K562 (cell line): ENCODE measurements at regions not wholly inside any gene's neighbourhood (a gene's known extent, or its start where the extent isn't known, plus 50 kb on each side); places are given as distances from the start of the nearest gene placed in this dataset.

Source experiments
- ATAC-seq: fragments of 200-7000 bp; cut with Tn5 transposase; 3 replicates; pipeline ENCODE4 v1.9.1; 2020; ENCODE audit warnings: moderate library complexity
- BruUV-seq: library from RNA; stranded (reverse); fragments of 400-500 nt; replicated peaks from 2 replicates; lab custom pipeline; 2021; lab: Mats Ljungman, UMichigan
- CTCF ChIA-PET: fragments of 300-600 bp; formaldehyde crosslinking; extraction: SDS; loops from one replicate; lab custom pipeline; 2021; ENCODE audit warnings: low intra/inter-chr PET ratio; lab: Yijun Ruan, JAX
- POLR2A ChIA-PET: fragments of 300-600, 350-650 bp; sonication (Branson Sonifier 250); formaldehyde crosslinking; extraction: SDS; loops from one replicate; lab custom pipeline; 2021; ENCODE audit warnings: antibody characterized with exemption, inconsistent platforms; lab: Yijun Ruan, JAX
- DNase-seq, 4 experiments: peaks; one replicate each; pipeline versions ENCODE4 v3.0.0 to v3.0.0-alpha.2; 2011 to 2018; ENCODE audit warnings: low spot score in 3 of 4, mixed read lengths in 3 of 4; ENCODE audit errors: extremely low read depth in 1 of 4
- FAIRE-seq: peaks from 2 replicates; lab custom pipeline; 2011; peaks lifted over from hg19 to GRCh38; lab: Jason Lieb, UNC
- H2AFZ ChIP-seq: 2 replicates; pipeline ENCODE4 v1.6.0; 2011; ENCODE audit warnings: low read depth, low read length, control low read depth, inconsistent platforms
- H3K27ac ChIP-seq: fragments of 200-600 bp; 3 replicates; pipeline ENCODE4 v1.8.0; 2011; ENCODE audit warnings: low read depth, mild to moderate bottlenecking, control low read depth, inconsistent platforms, low read length, moderate library complexity, mixed read lengths; ENCODE audit errors: extremely low read depth
- H3K27me3 ChIP-seq, 2 experiments: fragments of 300-600 bp in 1 of 2; 2 replicates in 1 of 2; 3 replicates in 1 of 2; pipeline versions ENCODE4 v1.6.0 to v1.8.0; 2011; ENCODE audit warnings: inconsistent platforms in 2 of 2, low read length in 2 of 2, mild to moderate bottlenecking in 1 of 2, mixed read lengths in 1 of 2, moderate library complexity in 1 of 2; ENCODE audit not compliant: control insufficient read depth in 2 of 2, insufficient read depth in 2 of 2
- H3K36me3 ChIP-seq: fragments of 300-600 bp; 3 replicates; pipeline ENCODE4 v1.8.0; 2011; ENCODE audit warnings: mild to moderate bottlenecking, low read length, inconsistent platforms; ENCODE audit not compliant: control insufficient read depth, insufficient read depth
- H3K4me1 ChIP-seq, 2 experiments: fragments of 200-600 bp in 1 of 2; replicated peaks in 1 of 2; 2 replicates in 1 of 2; 3 replicates in 1 of 2; pipeline versions ENCODE4 v1.5.1 to v1.8.0; 2011; ENCODE audit warnings: inconsistent platforms in 2 of 2, low read length in 2 of 2, mild to moderate bottlenecking in 1 of 2, mixed read lengths in 1 of 2, moderate library complexity in 1 of 2; ENCODE audit not compliant: control insufficient read depth in 2 of 2, insufficient read depth in 2 of 2
- H3K4me2 ChIP-seq: 2 replicates; pipeline ENCODE4 v1.6.1; 2011; ENCODE audit warnings: low read length, control low read depth, inconsistent platforms, mixed read lengths; ENCODE audit not compliant: insufficient read depth
- H3K4me3 ChIP-seq: fragments of 200-600 bp; sonication (generic), shearing (Covaris generic); 2 replicates; pipeline ENCODE4 v1.5.1; 2016; ENCODE audit warnings: control low read depth, inconsistent platforms
- H3K79me2 ChIP-seq: fragments of 200-600 bp; 3 replicates; pipeline ENCODE4 v1.8.0; 2011; ENCODE audit warnings: low read length, inconsistent platforms; ENCODE audit not compliant: control insufficient read depth, insufficient read depth
- H3K9ac ChIP-seq, 2 experiments: 2 replicates each; pipeline versions ENCODE4 v1.6.0 to v1.6.1; 2011; ENCODE audit warnings: low read depth in 2 of 2, low read length in 2 of 2, control low read depth in 1 of 2, inconsistent platforms in 1 of 2, mild to moderate bottlenecking in 1 of 2, mixed read lengths in 1 of 2; ENCODE audit not compliant: insufficient read depth in 1 of 2
- H3K9me1 ChIP-seq: one replicate; pipeline ENCODE4 v1.6.0; 2011; ENCODE audit warnings: inconsistent platforms, mild to moderate bottlenecking, low read length, moderate library complexity; ENCODE audit not compliant: control insufficient read depth, insufficient read depth
- H3K9me3 ChIP-seq: replicated peaks from 2 replicates; pipeline ENCODE4 v1.5.1; 2011; ENCODE audit warnings: low read depth, low read length, inconsistent platforms; ENCODE audit not compliant: control insufficient read depth, insufficient read depth
- H4K20me1 ChIP-seq: replicated peaks from 2 replicates; pipeline ENCODE4 v1.6.1; 2011; ENCODE audit warnings: low read length, inconsistent platforms, mixed read lengths; ENCODE audit not compliant: control insufficient read depth, insufficient read depth
- RFX1 ChIP-seq: fragments of 450-650 bp; IDR thresholded peaks from 2 replicates; pipeline ENCODE4 v1.6.1; 2016; ENCODE audit warnings: mild to moderate bottlenecking, moderate library complexity
- SPI1 ChIP-seq: IDR thresholded peaks from 2 replicates; pipeline ENCODE4 v1.6.1; 2011; ENCODE audit warnings: low read depth, low read length, control low read depth, borderline replicate concordance
- WGBS: fragments of 100-300 bp; shearing (Covaris generic); methylation state at CpG from one replicate; pipeline ENCODE4 v1.1.6; 2016; ENCODE audit warnings: low coverage, mixed read lengths; ENCODE audit not compliant: insufficient coverage; ENCODE audit errors: missing lambda C conversion rate; 5-methylcytosine and 5-hydroxymethylcytosine counted together
- in situ Hi-C: fragments of 300-500 bp; cut with MboI; formaldehyde crosslinking; loops from 4 replicates; pipeline ENCODE4 v1.15.0; 2018; ENCODE audit warnings: inconsistent platforms, mixed read lengths
- intact Hi-C: fragments of 100-400 bp; cut with micrococcal nuclease; formaldehyde crosslinking; loops from 2 replicates; pipeline ENCODE4 v1.14.2; 2022
- TF ChIP-seq, protein P1 (sequence below): fragments of 250-450 bp; sonication (Bioruptor Pico); IDR thresholded peaks from 2 replicates; pipeline ENCODE4 v1.4.0; 2020; ENCODE audit warnings: mild to moderate bottlenecking, moderate library complexity

DNA sequence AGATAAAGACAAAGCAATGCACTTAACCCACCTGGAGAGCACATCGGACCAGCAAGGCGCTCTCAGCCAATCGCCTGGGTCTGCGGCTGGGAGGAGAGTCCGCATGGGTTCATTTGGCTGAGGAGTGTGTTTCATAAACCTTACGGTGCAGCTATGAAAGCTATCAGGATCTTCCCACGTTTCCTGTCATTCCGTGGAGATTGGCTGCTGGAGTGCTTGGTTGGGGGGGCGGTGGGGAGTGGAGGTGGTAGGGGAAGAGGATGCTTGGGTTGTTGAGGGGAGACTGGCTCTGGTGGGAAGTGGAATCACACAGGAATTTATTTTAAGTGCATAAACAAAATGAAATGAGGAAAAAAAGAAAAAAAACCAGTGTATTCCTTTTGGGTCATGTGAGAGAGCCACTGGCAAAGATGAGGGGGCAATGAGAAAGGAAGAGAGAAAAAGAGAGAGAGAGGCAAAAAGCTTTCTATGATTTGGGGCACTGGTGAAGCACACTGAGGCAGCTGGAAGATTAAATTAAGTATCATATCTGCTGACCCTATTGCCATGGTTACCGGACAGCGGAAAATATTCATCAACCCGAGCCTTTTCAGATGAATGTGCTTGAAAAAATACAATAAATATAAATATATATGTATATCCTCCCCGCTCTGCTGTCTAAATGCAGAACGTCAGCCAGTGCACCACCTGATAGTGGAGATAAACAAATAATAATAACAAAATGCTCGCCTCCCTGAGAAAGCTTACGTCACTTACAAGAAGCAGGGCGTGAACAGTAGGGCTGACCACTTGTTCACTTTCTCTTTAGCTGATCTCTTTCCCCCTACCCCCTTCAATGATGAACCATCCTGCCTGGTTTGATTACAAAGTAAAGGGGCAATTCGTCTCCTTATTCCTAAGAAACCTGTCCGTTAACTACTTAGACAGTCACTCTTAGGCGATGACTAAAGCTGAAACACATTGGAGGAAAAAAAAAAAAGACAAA lies 457.0 kb upstream of the ZFHX3 start:
- H3K27me3 ChIP-seq: peaks cover 0 to 21% of the 10 kb centered on the region in 2 experiments; a peak in 1 of 5 replicates
- CTCF ChIA-PET: no interaction called here
- H3K9me1 ChIP-seq: no peaks in the 10 kb centered on the region
- no peaks in the 10 kb centered on the region; a peak in 1 of 5 replicates for H3K4me1 ChIP-seq
- H4K20me1 ChIP-seq: no peaks in the 10 kb centered on the region
- no peak overlapping the region for H3K27ac ChIP-seq
- H3K9ac ChIP-seq: no peak overlapping the region
- H3K4me2 ChIP-seq: no peak overlapping the region
- FAIRE-seq: no peak
- POLR2A ChIA-PET: interaction anchor here (0.8 kb wide), 1 partner anchor 123 kb away, joined by 3 read pairs; no protein-coding TSS in a partner anchor
- no peaks in the 10 kb centered on the region for H3K36me3 ChIP-seq
- H3K4me3 ChIP-seq: no peak overlapping the region
- ATAC-seq: no peak
- intact Hi-C loops: no loop called here
- DNase-seq: no peak
- H3K9me3 ChIP-seq: no peaks in the 10 kb centered on the region
- no TSS peak for BruUV-seq
- WGBS: under 1% methylated on average over 20 of the region's 20 CpGs
- H2AFZ ChIP-seq: no peak overlapping the region
- no peaks in the 10 kb centered on the region for H3K79me2 ChIP-seq
- in situ Hi-C loops: no loop called here
- TF ChIP-seq RFX1 (peak; percentile 35), SPI1 (no peak)
- TF ChIP-seq, protein P1, sequence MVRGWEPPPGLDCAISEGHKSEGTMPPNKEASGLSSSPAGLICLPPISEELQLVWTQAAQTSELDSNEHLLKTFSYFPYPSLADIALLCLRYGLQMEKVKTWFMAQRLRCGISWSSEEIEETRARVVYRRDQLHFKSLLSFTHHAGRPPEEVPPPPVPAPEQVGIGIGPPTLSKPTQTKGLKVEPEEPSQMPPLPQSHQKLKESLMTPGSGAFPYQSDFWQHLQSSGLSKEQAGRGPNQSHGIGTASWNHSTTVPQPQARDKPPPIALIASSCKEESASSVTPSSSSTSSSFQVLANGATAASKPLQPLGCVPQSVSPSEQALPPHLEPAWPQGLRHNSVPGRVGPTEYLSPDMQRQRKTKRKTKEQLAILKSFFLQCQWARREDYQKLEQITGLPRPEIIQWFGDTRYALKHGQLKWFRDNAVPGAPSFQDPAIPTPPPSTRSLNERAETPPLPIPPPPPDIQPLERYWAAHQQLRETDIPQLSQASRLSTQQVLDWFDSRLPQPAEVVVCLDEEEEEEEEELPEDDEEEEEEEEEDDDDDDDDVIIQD (CRISPR knock-in tag): no peak
